ENCODE measurements at regions not wholly inside any gene's neighbourhood (a gene's known extent, or its start where the extent isn't known, plus 50 kb on each side); places are given as distances from the start of the nearest gene placed in this dataset.

DNA sequence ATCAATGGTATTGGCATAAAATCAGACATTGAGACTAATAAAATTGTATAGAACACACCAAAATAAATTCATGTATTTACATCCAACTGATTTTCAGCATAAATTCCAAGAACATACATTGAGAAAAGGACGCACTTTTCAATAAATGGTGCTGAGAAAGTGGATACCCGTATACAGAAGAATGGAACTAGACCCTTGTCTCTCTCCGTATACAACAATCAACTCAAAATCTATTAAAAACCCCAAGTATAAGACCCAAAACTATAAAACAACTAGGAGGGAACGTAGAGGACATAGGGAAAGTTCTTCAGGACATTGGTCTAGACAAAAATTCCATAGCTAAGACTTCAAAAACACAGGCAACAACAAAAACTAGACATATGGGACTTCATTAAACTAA, 97.4 kb downstream of the GGTLC2 start:
- in situ Hi-C loops (cut with MboI; ENCODE audit: low sequenced_read_pairs): no loop called here

DNA sequence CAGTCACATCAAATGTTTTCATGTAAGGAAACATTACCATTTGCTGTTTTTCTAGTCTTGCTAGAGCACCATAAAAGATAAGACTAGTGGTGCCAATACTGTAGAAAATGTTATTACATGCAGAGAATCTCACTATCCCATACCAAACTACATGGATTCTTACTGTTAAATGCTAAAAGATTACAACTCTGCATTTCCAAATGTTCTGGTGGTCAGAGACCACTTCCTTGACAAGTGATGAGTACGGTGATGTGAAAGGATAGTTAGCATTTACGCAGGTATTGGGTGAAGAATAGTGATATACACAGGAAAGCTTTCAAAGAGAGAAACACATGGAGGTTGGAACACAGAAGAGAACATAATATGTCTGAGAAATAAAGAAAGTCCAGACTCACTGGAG, 98.2 kb downstream of the GGTLC2 start:
- in situ Hi-C loops (cut with MboI; ENCODE audit: low sequenced_read_pairs): no loop called here

DNA sequence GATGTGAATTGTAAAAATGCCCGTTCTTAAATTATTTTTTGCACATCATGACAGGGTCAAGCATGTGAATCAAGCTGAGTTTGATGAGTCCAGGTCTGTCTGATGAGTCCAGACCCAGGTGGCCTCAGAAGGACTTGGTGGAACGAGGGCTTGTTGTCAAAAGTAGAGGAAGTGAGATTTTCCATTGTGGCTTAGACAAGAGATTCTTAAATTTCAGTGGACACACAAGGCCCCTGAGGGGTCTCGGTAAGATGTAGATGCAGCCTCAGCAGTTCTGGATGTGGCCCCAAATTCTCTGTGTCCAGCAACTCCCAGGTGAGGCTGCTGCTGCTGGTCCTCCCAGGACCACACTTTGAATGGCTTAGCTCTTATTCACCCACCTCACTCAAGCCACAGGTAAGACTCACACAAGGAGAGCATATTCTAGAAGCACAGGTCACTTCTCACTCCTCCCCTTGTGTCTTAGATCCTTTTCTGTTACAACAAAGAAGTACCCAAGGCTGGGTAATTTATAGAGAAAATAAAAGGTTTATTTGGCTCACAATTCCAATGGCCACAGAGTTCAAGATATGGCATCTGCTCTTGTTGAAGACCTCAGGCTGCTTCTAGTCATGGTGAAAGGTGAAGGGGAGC, 98.8 kb downstream of the GGTLC2 start:
- in situ Hi-C loops (cut with MboI; ENCODE audit: low sequenced_read_pairs): no loop called here

DNA sequence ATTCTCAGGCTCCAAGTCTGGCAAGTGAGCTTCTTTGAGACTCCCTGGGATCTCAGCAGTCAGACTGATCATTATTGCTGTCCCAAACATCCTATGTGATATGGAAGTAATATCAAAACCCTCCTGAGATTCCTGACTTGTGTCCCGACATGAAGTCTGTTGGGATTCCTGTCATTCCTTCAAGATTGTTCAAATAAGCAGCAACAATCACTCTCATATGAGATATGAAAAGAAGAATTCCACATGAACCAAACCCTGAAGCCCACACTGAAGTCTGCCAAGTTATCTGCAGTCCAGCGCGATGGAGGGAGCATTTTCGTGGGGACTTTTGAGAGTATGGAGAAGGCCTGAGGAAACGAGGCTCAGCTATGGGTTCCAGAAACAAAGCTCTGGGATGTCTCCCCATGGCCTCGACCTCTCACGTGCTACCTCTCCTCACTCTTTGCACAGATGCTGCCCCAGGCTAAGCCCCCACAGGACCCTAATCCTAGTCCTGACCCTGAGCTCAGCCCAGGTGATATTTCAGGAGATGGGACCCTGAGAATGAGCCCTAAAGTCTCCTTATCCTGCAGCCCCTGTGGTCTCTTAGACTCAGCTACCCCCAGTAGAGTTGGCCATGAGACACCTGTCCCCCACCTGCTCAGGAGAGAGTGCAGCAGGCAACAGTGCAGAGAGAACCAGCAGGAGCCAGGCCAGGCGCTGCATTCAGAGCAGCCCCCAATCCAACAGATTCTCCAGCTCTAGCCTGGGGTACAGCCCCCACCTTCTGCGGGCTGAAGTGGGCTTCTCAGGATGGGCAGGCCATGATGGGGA, 100.2 kb downstream of the GGTLC2 start:
- in situ Hi-C loops (cut with MboI; ENCODE audit: low sequenced_read_pairs): no loop called here

DNA sequence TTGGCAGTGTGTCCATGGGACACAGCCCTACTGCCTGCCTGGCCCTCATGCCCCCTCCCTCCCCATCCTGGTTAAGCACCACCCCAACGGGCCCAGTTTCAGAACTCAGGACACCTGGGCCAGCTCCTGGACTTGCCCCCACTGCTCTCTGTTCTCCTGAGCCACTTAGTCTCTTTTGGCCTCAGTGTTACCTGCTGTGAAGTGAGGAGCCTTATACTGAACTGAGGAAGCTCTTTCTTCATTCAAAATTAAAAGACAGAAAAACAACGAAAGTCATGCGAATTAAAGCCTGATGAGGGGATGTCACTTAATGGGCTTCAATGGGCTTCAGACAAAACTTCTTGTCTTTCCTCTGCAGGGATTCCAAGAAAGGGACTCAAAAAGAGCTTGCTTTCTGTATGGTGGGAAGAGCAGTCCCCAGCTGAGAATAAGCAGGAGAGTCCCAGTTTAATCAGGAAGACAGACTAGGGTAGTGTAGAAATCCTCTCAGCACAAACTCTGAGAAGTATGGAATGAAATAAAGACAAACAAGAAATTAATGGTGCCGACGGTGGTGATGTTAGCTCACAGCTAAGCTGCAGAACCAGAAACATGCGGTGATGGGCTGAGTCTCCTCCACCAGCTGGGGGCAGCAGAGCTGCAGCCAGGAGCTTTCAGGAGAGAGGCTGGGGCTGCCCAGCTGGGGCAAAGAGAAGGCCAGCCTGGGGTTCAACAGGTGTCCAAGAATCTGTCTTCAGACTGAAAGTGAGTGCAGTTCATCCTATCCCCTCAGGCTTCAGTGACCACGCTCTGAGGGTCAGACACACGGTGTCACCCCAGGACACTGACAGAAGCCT, 101.0 kb downstream of the GGTLC2 start:
- in situ Hi-C loops (cut with MboI; ENCODE audit: low sequenced_read_pairs): no loop called here

DNA sequence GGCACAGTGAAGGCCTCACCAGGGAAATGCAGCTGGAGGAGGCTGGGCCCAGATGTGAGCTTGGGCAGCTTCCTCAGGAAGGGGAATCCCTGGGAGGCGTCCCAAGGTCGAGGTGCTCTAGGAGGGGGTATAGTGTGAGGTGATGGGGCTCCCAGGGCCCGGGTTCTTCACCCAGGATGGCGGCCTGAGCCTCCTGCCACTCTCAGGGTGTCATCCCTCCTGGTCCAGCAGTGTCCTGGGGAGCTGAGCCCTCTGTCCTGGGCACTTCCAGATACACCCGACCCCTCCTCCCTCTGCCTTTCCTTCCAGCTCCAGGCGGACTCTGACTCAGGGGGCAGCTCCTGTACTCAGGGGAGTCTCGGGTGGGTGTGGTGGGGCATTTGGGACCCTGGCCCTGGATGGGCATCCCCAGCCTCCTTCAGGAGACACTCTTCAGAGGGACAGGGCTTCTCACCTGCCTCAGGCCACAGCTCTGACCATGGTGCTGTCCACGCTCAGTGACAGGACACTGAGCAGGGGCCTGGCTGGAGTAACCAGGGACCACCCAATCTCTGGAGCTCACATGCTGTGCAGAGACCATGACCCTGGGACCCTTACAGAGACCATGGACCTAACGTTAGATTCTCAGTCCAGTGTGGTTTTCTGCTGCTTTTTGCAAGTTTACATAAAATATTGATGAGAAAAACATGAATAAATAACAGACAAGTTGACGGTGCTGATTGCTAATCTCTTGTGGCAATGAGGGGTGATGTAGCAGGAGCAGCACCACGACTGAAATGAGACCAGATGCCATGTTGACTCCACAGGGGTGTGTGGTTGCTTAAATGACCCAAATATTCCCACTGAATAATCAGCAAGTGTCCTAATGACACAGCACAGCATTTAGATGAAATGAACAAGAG, 101.9 kb downstream of the GGTLC2 start:
- in situ Hi-C loops (cut with MboI; ENCODE audit: low sequenced_read_pairs): no loop called here

DNA sequence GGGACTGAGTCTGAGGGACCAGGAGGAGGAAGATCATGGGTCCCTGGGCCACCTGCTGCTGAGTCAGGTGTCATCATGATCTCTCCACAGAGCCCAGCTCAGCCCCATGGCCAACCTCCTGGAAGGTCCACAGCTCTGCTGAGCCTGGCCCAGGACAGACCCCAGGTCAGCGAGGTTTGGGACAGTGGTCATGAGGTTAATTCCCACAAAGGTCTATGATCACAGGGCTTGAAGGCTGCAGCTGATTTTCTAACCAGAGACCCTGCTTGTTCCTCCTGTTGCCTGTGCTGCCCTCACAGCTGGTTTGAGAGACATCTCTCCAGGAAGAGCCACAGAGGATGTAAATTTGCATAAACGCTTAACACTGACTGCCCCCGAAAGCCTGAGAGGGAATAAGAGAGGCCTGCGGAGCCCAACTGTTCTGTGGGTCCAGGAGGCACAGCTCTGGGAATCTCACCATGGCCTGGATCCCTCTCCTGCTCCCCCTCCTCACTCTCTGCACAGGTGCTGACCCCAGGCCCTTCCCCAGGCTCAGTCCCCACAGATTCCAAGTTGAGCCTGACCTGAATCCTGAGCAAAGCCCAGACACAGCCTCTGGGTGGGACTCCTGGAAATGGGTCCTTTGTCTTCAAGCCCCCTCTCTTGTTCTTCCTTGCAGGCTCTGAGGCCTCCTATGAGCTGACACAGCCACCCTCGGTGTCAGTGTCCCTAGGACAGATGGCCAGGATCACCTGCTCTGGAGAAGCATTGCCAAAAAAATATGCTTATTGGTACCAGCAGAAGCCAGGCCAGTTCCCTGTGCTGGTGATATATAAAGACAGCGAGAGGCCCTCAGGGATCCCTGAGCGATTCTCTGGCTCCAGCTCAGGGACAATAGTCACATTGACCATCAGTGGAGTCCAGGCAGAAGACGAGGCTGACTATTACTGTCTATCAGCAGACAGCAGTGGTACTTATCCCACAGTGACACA, 102.8 kb downstream of the GGTLC2 start:
- in situ Hi-C loops (cut with MboI; ENCODE audit: low sequenced_read_pairs): no loop called here

DNA sequence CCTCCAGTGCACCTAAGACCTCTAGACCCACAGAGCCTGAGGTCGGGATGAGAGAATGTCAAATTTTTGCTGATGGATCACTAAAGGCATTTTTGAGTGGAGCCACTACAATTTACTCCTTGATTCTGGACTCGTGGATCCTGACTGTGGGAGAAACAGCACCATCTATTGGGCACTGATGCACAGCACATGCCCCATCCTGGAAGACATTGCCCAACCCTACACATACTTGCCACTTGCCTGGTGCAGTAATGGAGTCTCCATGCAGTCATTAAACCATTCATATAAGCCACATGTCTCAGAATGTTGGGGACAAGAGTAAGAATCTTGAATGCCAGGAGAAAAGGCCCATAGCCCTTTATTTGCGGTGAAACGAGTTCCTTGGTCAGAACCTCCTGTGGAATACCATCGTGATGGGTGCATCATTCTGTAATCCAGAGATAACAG, 103.9 kb downstream of the GGTLC2 start:
- in situ Hi-C loops (cut with MboI; ENCODE audit: low sequenced_read_pairs): no loop called here

DNA sequence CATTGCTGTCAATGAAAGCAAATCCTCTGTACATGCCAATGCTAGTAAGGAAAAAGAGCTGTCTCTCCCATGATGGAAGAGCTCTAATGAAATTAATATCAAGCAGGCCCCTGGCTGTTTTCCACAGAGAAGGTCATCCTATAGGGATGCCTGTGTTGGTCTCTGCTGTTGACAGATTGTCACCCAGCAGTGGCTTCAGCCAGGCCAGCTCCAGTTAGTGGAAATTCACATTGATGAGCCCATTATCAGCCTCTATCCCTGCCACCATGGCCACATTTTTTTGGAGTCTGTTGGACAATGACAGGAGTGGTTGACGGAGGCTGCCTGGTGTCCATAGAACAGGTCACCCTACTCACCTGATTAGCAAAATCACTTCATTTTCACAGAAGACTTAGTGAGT, 104.3 kb downstream of the GGTLC2 start:
- in situ Hi-C loops (cut with MboI; ENCODE audit: low sequenced_read_pairs): no loop called here

DNA sequence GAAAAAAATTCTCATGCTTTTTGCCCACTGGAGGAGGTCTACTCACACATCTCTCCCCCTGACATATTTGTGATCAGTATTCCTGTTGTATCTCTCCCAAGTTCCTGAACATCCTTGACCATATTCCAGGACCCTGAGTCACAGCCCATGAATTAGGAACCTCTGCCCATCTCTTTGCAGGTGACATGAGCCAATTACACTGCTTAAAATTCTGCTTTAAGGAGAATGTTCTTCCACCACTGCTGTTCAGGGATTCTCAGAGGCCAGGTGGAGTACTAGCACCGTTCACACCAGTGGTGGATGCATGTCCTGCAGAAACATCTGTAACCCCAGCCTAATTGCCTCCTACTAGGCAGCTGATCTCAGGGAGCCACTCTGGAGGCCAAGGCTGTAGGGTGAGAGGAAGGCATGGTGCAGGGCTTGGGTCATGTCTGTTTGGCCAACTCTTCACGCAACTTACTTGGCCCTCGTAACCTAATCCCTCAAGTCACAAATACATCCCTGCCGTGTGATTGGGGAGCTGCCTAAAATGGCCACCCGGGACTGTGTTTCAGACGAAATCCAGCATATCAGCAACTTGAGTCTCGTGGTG, 104.8 kb downstream of the GGTLC2 start:
- in situ Hi-C loops (cut with MboI; ENCODE audit: low sequenced_read_pairs): no loop called here

DNA sequence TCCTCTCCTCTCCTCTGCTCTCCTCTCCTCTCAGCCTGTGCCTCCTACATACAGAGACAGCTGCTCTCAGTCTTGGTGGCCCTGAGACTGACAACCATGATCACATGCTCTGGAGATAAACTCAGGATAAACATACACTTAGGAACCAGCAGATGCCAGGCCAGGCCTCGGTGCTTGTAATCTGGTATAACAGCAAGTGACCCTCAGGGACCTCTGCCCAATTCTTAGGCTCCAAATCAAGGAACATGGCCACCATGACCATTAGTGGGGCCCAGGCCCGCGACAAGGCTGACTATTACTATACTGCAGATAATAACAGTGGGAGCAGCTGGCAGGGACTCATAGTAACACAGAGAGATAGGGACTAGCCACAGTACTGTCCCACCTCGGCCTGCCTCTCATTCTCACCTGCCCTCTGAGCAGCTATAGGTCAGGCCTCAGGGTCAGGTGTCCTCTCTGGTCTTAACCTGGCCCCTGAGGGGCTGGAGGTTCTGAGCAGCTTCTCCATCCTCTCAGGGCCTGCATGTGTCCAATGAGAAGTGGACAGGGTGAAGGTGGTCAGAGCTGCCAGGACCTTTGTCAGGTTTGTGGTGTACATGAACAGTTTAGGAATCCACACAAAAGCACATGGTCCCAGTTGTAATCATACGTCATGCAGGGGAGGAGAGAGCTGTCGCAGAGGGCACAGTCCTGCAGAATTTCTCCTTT, 106.1 kb downstream of the GGTLC2 start:
- in situ Hi-C loops (cut with MboI; ENCODE audit: low sequenced_read_pairs): no loop called here

DNA sequence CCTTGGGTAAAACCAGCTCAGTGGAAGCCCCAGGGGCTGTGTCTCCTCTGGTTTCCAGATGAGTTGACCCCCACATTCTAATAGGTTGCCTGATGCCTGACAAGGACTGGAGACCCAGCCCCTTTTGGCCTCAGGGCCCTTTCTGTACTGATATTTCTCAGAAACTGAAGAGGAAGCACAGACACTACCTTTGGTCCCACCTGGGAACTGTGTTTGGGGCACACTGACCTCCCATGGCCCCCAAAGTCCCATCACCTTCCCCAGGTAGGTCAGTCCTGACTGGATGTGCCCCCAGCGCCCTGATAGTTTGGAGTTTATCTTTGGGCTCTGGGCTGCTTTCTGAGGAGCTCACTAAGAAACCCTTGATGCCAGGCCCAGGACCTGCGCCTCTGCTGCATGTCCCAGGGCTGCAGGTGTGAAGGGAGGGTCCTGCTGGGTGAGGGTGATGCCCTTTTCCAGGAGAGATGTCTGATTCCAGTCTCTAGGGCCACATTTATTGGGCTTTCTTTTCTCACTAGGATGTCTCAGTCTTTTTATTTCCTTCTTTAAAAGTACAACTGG, 106.7 kb downstream of the GGTLC2 start:
- in situ Hi-C loops (cut with MboI; ENCODE audit: low sequenced_read_pairs): no loop called here

DNA sequence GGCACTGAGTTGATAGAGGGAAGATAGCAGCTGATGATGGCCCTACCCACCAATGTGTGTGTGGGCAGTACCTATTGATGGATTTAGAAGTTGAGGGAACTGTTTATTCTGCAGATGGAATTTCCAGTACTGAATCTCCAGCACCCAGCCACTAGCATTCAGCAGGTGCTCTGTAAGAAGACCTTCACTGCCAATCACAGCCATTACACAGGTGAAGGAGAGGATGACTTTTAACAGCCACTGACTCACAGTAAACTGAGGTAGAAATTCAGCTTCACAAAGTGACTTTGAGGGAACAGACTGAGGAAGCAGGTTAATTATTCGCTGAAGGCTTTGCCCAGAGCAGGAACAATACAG, 107.8 kb downstream of the GGTLC2 start:
- in situ Hi-C loops (cut with MboI; ENCODE audit: low sequenced_read_pairs): no loop called here

DNA sequence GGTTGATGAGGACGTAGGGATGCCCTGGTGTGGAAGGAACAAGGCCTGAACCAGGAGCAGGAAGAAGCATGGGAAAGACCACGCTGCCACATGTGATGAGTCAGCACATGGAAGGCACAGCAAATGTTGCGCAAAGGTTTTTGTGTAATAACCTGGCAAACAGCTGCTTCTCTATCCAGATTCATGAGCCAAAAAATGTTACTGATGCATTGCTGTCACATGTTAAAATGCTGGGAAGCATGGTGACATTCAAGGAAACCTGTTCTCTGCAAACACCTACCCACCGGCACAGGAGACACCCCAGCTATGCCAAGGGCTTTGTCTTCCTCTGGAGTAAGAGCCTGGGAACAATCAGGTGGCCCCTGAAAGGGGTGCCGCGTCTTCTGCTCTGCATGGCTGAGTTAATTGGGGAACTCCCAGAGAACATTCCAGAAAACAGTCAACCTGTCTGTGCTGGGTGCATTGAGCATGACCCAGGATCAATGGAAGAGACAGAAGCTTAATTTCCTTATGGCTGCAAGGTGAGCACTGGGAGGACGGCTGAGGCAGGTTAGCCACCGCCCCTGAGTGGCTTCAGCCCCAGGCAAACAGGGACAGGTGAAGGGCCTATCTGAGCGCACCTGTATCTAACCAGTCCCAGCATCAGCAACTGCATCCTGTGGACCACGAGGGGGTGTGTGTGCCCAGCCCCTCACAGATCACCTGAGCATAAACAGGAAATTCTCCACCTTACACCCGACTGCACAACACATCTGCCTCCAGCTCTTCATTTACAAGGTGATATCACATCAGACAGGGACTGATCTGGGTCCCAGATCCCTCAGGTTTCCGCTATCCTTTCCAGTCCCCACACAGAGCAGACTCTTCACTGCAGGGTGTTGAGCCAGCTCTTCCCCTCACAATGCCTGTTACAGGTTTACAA, 108.4 kb downstream of the GGTLC2 start:
- in situ Hi-C loops (cut with MboI; ENCODE audit: low sequenced_read_pairs): no loop called here

DNA sequence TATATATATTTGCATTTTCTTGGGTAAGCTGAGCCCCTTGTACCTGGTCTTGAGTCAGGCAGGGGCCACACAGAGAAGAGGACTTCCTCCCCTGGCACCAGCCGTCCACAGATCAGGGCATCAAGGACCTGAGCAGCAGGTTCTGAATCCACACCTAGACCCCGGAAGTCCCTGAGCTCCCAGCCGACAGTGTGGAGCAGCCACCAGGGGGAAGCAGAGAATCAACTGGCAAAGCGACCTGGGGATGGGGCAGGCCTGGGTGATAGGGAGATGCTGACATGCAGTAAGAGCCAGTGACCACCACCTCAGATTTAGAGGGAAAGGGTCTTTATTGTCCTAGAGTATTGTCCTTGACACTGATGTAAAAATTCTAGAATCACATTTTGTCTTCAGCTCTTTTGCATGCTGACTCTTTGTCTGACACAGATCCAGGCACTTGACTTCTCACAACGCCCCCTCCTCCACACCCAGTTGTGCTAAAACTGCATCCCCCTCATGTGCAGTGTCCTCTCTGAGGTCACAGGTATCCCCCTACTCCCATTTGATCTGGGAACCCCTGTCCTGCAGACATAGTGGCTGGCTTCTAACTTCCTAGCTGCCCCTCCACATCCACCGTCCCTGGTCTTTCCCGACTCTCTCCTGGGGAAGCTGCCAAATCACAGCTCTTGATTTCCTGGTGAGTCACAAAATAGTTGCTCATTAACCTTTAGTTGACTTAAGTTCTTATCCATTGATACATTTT, 109.3 kb downstream of the GGTLC2 start:
- in situ Hi-C loops (cut with MboI; ENCODE audit: low sequenced_read_pairs): no loop called here

DNA sequence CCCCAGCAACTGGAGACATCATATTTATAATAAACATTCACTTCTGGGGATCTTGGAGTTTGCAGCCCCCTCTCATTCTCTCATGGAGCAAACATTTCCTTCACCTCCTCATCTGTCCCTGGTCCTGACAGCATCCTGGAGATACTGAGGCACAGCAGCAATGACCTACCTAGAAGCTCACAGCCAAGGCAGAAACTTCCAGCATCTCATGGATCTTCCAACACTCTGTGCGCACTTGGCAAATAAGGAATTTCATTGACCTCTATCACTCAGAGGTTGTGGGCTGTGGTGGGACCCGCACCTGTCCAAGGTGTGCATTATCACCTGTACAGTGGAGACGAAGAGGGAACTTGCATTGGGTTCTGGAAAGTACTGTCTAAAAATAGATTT, 109.8 kb downstream of the GGTLC2 start:
- in situ Hi-C loops (cut with MboI; ENCODE audit: low sequenced_read_pairs): no loop called here

Measured in HL-60/S4 (cell line).